WTC11 (cell line): ENCODE measurements at regions not wholly inside any gene's neighbourhood (a gene's known extent, or its start where the extent isn't known, plus 50 kb on each side); places are given as distances from the start of the nearest gene placed in this dataset.

Source experiments
- MXD4 ChIP-seq: fragments of 250-450 bp; sonication (Bioruptor Pico); IDR thresholded peaks from 2 replicates; pipeline ENCODE4 v1.8.0; 2021; ENCODE audit warnings: mild to moderate bottlenecking, moderate library complexity, borderline replicate concordance
- MYBL2 ChIP-seq: sonication (generic); formaldehyde crosslinking; IDR thresholded peaks from 2 replicates; pipeline ENCODE4 v1.8.1; 2023; ENCODE audit warnings: mild to moderate bottlenecking, moderate library complexity, missing genetic modification reagents
- NFYB ChIP-seq: sonication (generic); formaldehyde crosslinking; conservative IDR thresholded peaks from 2 replicates; pipeline ENCODE4 v1.8.0; 2022; ENCODE audit warnings: low read depth, missing genetic modification reagents
- NR1H2 ChIP-seq: sonication (generic); formaldehyde crosslinking; IDR thresholded peaks from 2 replicates; pipeline ENCODE4 v1.9.0; 2021; ENCODE audit warnings: mild to moderate bottlenecking, moderate library complexity, missing genetic modification reagents
- NR2C2 ChIP-seq: sonication (generic); formaldehyde crosslinking; IDR thresholded peaks from 2 replicates; pipeline ENCODE4 v1.8.0; 2022; ENCODE audit warnings: mild to moderate bottlenecking, missing genetic modification reagents
- SMAD3 ChIP-seq: sonication (generic); formaldehyde crosslinking; IDR thresholded peaks from 2 replicates; pipeline ENCODE4 v1.8.0; 2022; ENCODE audit warnings: missing genetic modification reagents, mild to moderate bottlenecking, borderline replicate concordance
- ZNF232 ChIP-seq: sonication (generic); formaldehyde crosslinking; IDR thresholded peaks from 2 replicates; pipeline ENCODE4 v1.8.0; 2022; ENCODE audit warnings: mild to moderate bottlenecking, missing genetic modification reagents
- ZNF263 ChIP-seq: sonication (generic); formaldehyde crosslinking; IDR thresholded peaks from 2 replicates; pipeline ENCODE4 v1.8.1; 2022; ENCODE audit warnings: low read depth, mild to moderate bottlenecking, moderate library complexity, missing genetic modification reagents
- TF ChIP-seq, protein P1 (sequence below): sonication (generic); formaldehyde crosslinking; conservative IDR thresholded peaks from 2 replicates; pipeline ENCODE4 v1.8.1; 2022; ENCODE audit warnings: mild to moderate bottlenecking, missing genetic modification reagents
- TF ChIP-seq, protein P2 (sequence below): fragments of 200-600 bp; IDR thresholded peaks from 2 replicates; pipeline ENCODE4 v1.8.0; 2022; ENCODE audit warnings: antibody characterized with exemption
- TF ChIP-seq, protein P3 (sequence below): sonication (generic); formaldehyde crosslinking; IDR thresholded peaks from 2 replicates; pipeline ENCODE4 v1.8.0; 2022; ENCODE audit warnings: mild to moderate bottlenecking, missing genetic modification reagents
- TF ChIP-seq, protein P4 (sequence below): sonication (generic); formaldehyde crosslinking; IDR thresholded peaks from 2 replicates; pipeline ENCODE4 v1.8.1; 2023; ENCODE audit warnings: mild to moderate bottlenecking, missing genetic modification reagents, borderline replicate concordance

DNA sequence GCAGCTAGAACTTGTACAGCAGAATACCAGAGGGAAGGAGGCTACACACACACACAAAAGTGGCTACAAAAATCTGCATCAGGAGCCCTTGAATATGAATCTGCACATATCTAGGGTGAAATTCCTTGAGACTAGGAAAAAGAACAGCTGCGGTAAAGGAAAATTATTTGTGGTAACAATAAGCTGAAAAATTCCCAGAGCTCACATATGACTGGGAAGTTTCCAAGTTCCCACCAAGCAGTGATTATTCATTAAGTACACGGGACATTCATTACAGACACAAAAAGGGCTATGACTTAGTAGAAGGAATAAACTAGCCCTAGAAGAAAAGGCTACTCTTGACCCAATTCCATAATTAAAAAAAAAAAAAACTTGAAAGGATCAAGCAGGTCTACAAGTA, 149.5 kb upstream of the BACE2 start:
- TF ChIP-seq MXD4 (no peak), ZNF263 (CRISPR knock-in tag) (no peak), NR1H2 (CRISPR knock-in tag) (no peak), SMAD3 (CRISPR knock-in tag) (no peak), NR2C2 (CRISPR knock-in tag) (no peak), NFYB (CRISPR knock-in tag) (no peak), ZNF232 (CRISPR knock-in tag) (no peak), MYBL2 (no peak)
- TF ChIP-seq, protein P1, sequence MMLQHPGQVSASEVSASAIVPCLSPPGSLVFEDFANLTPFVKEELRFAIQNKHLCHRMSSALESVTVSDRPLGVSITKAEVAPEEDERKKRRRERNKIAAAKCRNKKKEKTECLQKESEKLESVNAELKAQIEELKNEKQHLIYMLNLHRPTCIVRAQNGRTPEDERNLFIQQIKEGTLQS (CRISPR knock-in tag), result no peak
- TF ChIP-seq, protein P2, sequence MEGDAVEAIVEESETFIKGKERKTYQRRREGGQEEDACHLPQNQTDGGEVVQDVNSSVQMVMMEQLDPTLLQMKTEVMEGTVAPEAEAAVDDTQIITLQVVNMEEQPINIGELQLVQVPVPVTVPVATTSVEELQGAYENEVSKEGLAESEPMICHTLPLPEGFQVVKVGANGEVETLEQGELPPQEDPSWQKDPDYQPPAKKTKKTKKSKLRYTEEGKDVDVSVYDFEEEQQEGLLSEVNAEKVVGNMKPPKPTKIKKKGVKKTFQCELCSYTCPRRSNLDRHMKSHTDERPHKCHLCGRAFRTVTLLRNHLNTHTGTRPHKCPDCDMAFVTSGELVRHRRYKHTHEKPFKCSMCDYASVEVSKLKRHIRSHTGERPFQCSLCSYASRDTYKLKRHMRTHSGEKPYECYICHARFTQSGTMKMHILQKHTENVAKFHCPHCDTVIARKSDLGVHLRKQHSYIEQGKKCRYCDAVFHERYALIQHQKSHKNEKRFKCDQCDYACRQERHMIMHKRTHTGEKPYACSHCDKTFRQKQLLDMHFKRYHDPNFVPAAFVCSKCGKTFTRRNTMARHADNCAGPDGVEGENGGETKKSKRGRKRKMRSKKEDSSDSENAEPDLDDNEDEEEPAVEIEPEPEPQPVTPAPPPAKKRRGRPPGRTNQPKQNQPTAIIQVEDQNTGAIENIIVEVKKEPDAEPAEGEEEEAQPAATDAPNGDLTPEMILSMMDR, result no peak
- TF ChIP-seq, protein P3, sequence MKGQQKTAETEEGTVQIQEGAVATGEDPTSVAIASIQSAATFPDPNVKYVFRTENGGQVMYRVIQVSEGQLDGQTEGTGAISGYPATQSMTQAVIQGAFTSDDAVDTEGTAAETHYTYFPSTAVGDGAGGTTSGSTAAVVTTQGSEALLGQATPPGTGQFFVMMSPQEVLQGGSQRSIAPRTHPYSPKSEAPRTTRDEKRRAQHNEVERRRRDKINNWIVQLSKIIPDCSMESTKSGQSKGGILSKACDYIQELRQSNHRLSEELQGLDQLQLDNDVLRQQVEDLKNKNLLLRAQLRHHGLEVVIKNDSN (CRISPR knock-in tag), result no peak
- TF ChIP-seq, protein P4, sequence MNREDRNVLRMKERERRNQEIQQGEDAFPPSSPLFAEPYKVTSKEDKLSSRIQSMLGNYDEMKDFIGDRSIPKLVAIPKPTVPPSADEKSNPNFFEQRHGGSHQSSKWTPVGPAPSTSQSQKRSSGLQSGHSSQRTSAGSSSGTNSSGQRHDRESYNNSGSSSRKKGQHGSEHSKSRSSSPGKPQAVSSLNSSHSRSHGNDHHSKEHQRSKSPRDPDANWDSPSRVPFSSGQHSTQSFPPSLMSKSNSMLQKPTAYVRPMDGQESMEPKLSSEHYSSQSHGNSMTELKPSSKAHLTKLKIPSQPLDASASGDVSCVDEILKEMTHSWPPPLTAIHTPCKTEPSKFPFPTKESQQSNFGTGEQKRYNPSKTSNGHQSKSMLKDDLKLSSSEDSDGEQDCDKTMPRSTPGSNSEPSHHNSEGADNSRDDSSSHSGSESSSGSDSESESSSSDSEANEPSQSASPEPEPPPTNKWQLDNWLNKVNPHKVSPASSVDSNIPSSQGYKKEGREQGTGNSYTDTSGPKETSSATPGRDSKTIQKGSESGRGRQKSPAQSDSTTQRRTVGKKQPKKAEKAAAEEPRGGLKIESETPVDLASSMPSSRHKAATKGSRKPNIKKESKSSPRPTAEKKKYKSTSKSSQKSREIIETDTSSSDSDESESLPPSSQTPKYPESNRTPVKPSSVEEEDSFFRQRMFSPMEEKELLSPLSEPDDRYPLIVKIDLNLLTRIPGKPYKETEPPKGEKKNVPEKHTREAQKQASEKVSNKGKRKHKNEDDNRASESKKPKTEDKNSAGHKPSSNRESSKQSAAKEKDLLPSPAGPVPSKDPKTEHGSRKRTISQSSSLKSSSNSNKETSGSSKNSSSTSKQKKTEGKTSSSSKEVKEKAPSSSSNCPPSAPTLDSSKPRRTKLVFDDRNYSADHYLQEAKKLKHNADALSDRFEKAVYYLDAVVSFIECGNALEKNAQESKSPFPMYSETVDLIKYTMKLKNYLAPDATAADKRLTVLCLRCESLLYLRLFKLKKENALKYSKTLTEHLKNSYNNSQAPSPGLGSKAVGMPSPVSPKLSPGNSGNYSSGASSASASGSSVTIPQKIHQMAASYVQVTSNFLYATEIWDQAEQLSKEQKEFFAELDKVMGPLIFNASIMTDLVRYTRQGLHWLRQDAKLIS (CRISPR knock-in tag), result no peak
